B cell (primary cell): ENCODE measurements at regions not wholly inside any gene's neighbourhood (a gene's known extent, or its start where the extent isn't known, plus 50 kb on each side); places are given as distances from the start of the nearest gene placed in this dataset.

Experiments used
- EZH2 ChIP-seq: IDR thresholded peaks from 2 replicates; pipeline ENCODE4 v1.6.1; 2012; ENCODE audit warnings: borderline replicate concordance, low read depth, mild to moderate bottlenecking, moderate library complexity, low read length; ENCODE audit not compliant: insufficient read depth, poor library complexity, severe bottlenecking
- TF ChIP-seq, protein P1 (sequence below): fragments of 200-600 bp; IDR thresholded peaks from one replicate; pipeline ENCODE4 v1.8.0; 2022; ENCODE audit warnings: antibody characterized with exemption, mild to moderate bottlenecking

GRCh38 chr15:38857814-38858213 lies 293.2 kb upstream of the RASGRP1 start:
- TF ChIP-seq, protein P1, sequence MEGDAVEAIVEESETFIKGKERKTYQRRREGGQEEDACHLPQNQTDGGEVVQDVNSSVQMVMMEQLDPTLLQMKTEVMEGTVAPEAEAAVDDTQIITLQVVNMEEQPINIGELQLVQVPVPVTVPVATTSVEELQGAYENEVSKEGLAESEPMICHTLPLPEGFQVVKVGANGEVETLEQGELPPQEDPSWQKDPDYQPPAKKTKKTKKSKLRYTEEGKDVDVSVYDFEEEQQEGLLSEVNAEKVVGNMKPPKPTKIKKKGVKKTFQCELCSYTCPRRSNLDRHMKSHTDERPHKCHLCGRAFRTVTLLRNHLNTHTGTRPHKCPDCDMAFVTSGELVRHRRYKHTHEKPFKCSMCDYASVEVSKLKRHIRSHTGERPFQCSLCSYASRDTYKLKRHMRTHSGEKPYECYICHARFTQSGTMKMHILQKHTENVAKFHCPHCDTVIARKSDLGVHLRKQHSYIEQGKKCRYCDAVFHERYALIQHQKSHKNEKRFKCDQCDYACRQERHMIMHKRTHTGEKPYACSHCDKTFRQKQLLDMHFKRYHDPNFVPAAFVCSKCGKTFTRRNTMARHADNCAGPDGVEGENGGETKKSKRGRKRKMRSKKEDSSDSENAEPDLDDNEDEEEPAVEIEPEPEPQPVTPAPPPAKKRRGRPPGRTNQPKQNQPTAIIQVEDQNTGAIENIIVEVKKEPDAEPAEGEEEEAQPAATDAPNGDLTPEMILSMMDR = no peak
- no peak for TF ChIP-seq EZH2
